Liver (tissue), 8 donors: ENCODE measurements at regions not wholly inside any gene's neighbourhood (a gene's known extent, or its start where the extent isn't known, plus 50 kb on each side); places are given as distances from the start of the nearest gene placed in this dataset.

ENCODE experiments used
- DNase-seq: peaks from one replicate; pipeline ENCODE4 v3.0.0-alpha.2; 2017; ENCODE audit warnings: low spot score
- H3K27ac ChIP-seq, 2 donors: one replicate each; pipeline ENCODE4 v1.7.0; 2013; ENCODE audit warnings: inconsistent platforms in 2 of 2, low read length in 2 of 2, control low read depth in 1 of 2, low read depth in 1 of 2, mild to moderate bottlenecking in 1 of 2
- H3K27me3 ChIP-seq, 4 donors: one replicate each; pipeline versions ENCODE4 v1.6.1 to v1.7.0; 2013; ENCODE audit warnings: low read length in 3 of 4, inconsistent platforms in 1 of 4, mild to moderate bottlenecking in 1 of 4, moderate library complexity in 1 of 4; ENCODE audit not compliant: control insufficient read depth in 4 of 4, insufficient read depth in 4 of 4
- H3K36me3 ChIP-seq, 4 donors: one replicate each; pipeline versions ENCODE4 v1.6.1 to v1.7.0; 2013; ENCODE audit warnings: low read length in 3 of 4, mild to moderate bottlenecking in 3 of 4, low read depth in 1 of 4, moderate library complexity in 1 of 4; ENCODE audit not compliant: control insufficient read depth in 4 of 4, insufficient read depth in 3 of 4
- H3K4me1 ChIP-seq, 4 donors: one replicate each; pipeline versions ENCODE4 v1.6.1 to v1.7.0; 2013; ENCODE audit warnings: low read length in 3 of 4, mild to moderate bottlenecking in 3 of 4, moderate library complexity in 1 of 4; ENCODE audit not compliant: control insufficient read depth in 4 of 4, insufficient read depth in 4 of 4
- H3K4me3 ChIP-seq, 3 donors: one replicate each; pipeline versions ENCODE4 v1.6.1 to v1.7.0; 2013; ENCODE audit warnings: low read length in 3 of 3, control low read depth in 1 of 3, low read depth in 1 of 3, mild to moderate bottlenecking in 1 of 3
- H3K9ac ChIP-seq, 2 donors: one replicate each; pipeline ENCODE4 v1.7.0; 2013; ENCODE audit warnings: low read length in 2 of 2, mild to moderate bottlenecking in 2 of 2, moderate library complexity in 2 of 2, control low read depth in 1 of 2, low read depth in 1 of 2
- H3K9me3 ChIP-seq, 4 donors: one replicate each; pipeline versions ENCODE4 v1.6.1 to v1.7.0; 2013; ENCODE audit warnings: low read length in 3 of 4; ENCODE audit not compliant: control insufficient read depth in 4 of 4
- EGR1 ChIP-seq, 2 donors: IDR thresholded peaks; 2 replicates each; pipeline ENCODE4 v1.6.1; 2016 to 2018; ENCODE audit warnings: antibody characterized with exemption in 2 of 2, low read depth in 2 of 2
- FOXA1 ChIP-seq: IDR thresholded peaks from 2 replicates; pipeline ENCODE4 v1.6.1; 2016; ENCODE audit warnings: antibody characterized with exemption
- FOXA2 ChIP-seq: IDR thresholded peaks from 2 replicates; pipeline ENCODE4 v1.6.1; 2016; ENCODE audit warnings: antibody characterized with exemption
- GABPA ChIP-seq, 2 donors: IDR thresholded peaks in 1 of 2; conservative IDR thresholded peaks in 1 of 2; 2 replicates each; pipeline ENCODE4 v1.6.1; 2016; ENCODE audit warnings: antibody characterized with exemption in 2 of 2, mild to moderate bottlenecking in 1 of 2, moderate library complexity in 1 of 2
- HNF4A ChIP-seq, 2 donors: conservative IDR thresholded peaks; 2 replicates each; pipeline ENCODE4 v1.6.1; 2016; ENCODE audit warnings: antibody characterized with exemption in 2 of 2, mild to moderate bottlenecking in 2 of 2
- HNF4G ChIP-seq: IDR thresholded peaks from 2 replicates; pipeline ENCODE4 v1.6.1; 2016; ENCODE audit warnings: antibody characterized with exemption
- JUND ChIP-seq, 2 donors: IDR thresholded peaks; 2 replicates each; pipeline ENCODE4 v1.6.1; 2016; ENCODE audit warnings: antibody characterized with exemption in 2 of 2
- NR2F2 ChIP-seq: IDR thresholded peaks from 2 replicates; pipeline ENCODE4 v1.6.1; 2016; ENCODE audit warnings: antibody characterized with exemption
- RAD21 ChIP-seq, 2 donors: IDR thresholded peaks; 2 replicates each; pipeline ENCODE4 v1.6.1; 2016; ENCODE audit warnings: antibody characterized with exemption in 2 of 2, mild to moderate bottlenecking in 2 of 2
- RXRA ChIP-seq, 2 donors: IDR thresholded peaks; 2 replicates each; pipeline ENCODE4 v1.6.1; 2017 to 2018; ENCODE audit warnings: antibody characterized with exemption in 2 of 2, mild to moderate bottlenecking in 1 of 2
- SP1 ChIP-seq: IDR thresholded peaks from 2 replicates; pipeline ENCODE4 v1.6.1; 2018; ENCODE audit warnings: antibody characterized with exemption, mild to moderate bottlenecking
- TAF1 ChIP-seq: conservative IDR thresholded peaks from 2 replicates; pipeline ENCODE4 v1.6.1; 2016; ENCODE audit warnings: antibody characterized with exemption, mild to moderate bottlenecking
- YY1 ChIP-seq: IDR thresholded peaks from 2 replicates; pipeline ENCODE4 v1.6.1; 2016; ENCODE audit warnings: antibody characterized with exemption, mild to moderate bottlenecking
- WGBS: extraction: QIAGEN DNeasy Blood & Tissue Kit; methylation state at CpG from one replicate; pipeline ENCODE4 v1.1.7; 2013; 5-methylcytosine and 5-hydroxymethylcytosine counted together
- TF ChIP-seq, protein P1 (sequence below): fragments of 150-350 bp; IDR thresholded peaks from 2 replicates; pipeline ENCODE4 v1.5.1; 2017; ENCODE audit warnings: improper control_type of control experiment, low read depth, low read length; ENCODE audit not compliant: missing input control
- TF ChIP-seq, protein P2 (sequence below): IDR thresholded peaks from 2 replicates; pipeline ENCODE4 v1.6.1; 2016; ENCODE audit warnings: antibody characterized with exemption
- TF ChIP-seq, protein P3 (sequence below): IDR thresholded peaks from 2 replicates; pipeline ENCODE4 v1.6.1; 2016; ENCODE audit warnings: antibody characterized with exemption, mild to moderate bottlenecking
- TF ChIP-seq, protein P4 (sequence below): IDR thresholded peaks from 2 replicates; pipeline ENCODE4 v1.6.1; 2016; ENCODE audit warnings: antibody characterized with exemption
- TF ChIP-seq, protein P5 (sequence below): IDR thresholded peaks from 2 replicates; pipeline ENCODE4 v1.6.1; 2016; ENCODE audit warnings: antibody characterized with exemption
- donor health status: healthy.
- donor health status: healthy.
- donor health status: healthy.
- donor health status: healthy.
- donor health status: healthy.

DNA sequence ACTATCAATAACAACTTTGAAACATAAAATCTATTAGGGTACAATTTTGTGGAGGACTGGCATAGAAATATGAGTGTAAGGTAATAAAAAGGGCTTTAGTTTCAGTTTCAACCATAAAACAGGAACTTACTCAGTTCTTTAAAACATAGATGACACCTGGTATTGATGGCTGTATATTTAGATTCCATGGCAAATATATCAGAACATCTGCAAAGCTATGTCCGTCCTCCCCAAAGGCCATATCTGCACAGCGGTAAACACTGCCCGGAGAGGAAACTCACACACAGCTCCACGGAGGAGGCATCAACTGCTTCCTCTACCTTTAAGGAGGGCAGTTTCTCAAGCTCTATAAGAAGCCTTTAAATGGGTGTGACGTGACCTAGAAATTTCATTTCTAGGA, 993.3 kb downstream of the BRD1 start (continued):
- no peak for TF ChIP-seq SP1
- no peak for TF ChIP-seq GABPA (IDR thresholded peaks at IDR 0.05 in 1 of 2, conservative IDR thresholded peaks at IDR 0.05 in 1 of 2)
- TF ChIP-seq HNF4G = no peak
- TF ChIP-seq YY1 = no peak
- TF ChIP-seq, protein P1, sequence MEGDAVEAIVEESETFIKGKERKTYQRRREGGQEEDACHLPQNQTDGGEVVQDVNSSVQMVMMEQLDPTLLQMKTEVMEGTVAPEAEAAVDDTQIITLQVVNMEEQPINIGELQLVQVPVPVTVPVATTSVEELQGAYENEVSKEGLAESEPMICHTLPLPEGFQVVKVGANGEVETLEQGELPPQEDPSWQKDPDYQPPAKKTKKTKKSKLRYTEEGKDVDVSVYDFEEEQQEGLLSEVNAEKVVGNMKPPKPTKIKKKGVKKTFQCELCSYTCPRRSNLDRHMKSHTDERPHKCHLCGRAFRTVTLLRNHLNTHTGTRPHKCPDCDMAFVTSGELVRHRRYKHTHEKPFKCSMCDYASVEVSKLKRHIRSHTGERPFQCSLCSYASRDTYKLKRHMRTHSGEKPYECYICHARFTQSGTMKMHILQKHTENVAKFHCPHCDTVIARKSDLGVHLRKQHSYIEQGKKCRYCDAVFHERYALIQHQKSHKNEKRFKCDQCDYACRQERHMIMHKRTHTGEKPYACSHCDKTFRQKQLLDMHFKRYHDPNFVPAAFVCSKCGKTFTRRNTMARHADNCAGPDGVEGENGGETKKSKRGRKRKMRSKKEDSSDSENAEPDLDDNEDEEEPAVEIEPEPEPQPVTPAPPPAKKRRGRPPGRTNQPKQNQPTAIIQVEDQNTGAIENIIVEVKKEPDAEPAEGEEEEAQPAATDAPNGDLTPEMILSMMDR = no peak
- no peak for TF ChIP-seq FOXA2
- TF ChIP-seq, protein P2, sequence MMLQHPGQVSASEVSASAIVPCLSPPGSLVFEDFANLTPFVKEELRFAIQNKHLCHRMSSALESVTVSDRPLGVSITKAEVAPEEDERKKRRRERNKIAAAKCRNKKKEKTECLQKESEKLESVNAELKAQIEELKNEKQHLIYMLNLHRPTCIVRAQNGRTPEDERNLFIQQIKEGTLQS = no peak
- no peak for TF ChIP-seq JUND (IDR thresholded peaks at IDR 0.05)
- no peak for TF ChIP-seq FOXA1

DNA sequence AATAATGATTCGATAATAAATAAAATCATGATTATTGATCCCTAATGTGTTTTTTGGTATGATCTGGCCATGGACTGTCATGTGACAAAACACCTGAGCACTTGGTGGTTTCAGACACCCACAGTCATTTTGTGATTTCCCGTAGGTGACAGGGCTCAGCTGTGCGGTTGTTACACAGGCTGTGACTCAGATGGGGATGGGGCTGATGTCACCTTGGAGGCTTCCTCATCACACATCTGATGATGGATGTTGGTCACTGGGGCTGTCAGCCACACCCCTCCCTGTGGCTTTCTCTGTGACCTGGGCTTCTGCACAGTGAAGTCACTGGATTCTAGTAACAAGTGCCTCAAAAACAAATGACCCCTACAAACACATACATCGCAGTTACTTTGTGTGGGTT, 995.1 kb downstream of the BRD1 start:
- Histone ChIP-seq H3K9ac (no peak overlapping the region), H3K4me3 (no peak overlapping the region), H3K9me3 (peaks cover 0 to 6% (median under 1%) of the 10 kb centered on the region in 4 donors), H3K27me3 (peaks cover 0 to 2% (median 0%) of the 10 kb centered on the region in 4 donors), H3K36me3 (no peaks in the 10 kb centered on the region), H3K27ac (no peak overlapping the region), H3K4me1 (no peaks in the 10 kb centered on the region)
- no peak for DNase-seq
- WGBS = 91% methylated on average over 4 of the region's 4 CpGs
- no peak for TF ChIP-seq FOXA2
- no peak for TF ChIP-seq HNF4A (conservative IDR thresholded peaks at IDR 0.05)
- TF ChIP-seq EGR1 (IDR thresholded peaks at IDR 0.05; ENCODE audit: low read depth in 2 of 2) = no peak
- TF ChIP-seq NR2F2 = no peak
- TF ChIP-seq RAD21 (IDR thresholded peaks at IDR 0.05) = no peak
- TF ChIP-seq TAF1 = no peak
- TF ChIP-seq, protein P3, sequence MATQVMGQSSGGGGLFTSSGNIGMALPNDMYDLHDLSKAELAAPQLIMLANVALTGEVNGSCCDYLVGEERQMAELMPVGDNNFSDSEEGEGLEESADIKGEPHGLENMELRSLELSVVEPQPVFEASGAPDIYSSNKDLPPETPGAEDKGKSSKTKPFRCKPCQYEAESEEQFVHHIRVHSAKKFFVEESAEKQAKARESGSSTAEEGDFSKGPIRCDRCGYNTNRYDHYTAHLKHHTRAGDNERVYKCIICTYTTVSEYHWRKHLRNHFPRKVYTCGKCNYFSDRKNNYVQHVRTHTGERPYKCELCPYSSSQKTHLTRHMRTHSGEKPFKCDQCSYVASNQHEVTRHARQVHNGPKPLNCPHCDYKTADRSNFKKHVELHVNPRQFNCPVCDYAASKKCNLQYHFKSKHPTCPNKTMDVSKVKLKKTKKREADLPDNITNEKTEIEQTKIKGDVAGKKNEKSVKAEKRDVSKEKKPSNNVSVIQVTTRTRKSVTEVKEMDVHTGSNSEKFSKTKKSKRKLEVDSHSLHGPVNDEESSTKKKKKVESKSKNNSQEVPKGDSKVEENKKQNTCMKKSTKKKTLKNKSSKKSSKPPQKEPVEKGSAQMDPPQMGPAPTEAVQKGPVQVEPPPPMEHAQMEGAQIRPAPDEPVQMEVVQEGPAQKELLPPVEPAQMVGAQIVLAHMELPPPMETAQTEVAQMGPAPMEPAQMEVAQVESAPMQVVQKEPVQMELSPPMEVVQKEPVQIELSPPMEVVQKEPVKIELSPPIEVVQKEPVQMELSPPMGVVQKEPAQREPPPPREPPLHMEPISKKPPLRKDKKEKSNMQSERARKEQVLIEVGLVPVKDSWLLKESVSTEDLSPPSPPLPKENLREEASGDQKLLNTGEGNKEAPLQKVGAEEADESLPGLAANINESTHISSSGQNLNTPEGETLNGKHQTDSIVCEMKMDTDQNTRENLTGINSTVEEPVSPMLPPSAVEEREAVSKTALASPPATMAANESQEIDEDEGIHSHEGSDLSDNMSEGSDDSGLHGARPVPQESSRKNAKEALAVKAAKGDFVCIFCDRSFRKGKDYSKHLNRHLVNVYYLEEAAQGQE = no peak
- no peak for TF ChIP-seq HNF4G
- TF ChIP-seq GABPA (IDR thresholded peaks at IDR 0.05 in 1 of 2, conservative IDR thresholded peaks at IDR 0.05 in 1 of 2) = no peak
- TF ChIP-seq, protein P1 = no peak
- TF ChIP-seq SP1 = no peak
- no peak for TF ChIP-seq JUND (IDR thresholded peaks at IDR 0.05)
- TF ChIP-seq YY1 = no peak
- TF ChIP-seq, protein P4, sequence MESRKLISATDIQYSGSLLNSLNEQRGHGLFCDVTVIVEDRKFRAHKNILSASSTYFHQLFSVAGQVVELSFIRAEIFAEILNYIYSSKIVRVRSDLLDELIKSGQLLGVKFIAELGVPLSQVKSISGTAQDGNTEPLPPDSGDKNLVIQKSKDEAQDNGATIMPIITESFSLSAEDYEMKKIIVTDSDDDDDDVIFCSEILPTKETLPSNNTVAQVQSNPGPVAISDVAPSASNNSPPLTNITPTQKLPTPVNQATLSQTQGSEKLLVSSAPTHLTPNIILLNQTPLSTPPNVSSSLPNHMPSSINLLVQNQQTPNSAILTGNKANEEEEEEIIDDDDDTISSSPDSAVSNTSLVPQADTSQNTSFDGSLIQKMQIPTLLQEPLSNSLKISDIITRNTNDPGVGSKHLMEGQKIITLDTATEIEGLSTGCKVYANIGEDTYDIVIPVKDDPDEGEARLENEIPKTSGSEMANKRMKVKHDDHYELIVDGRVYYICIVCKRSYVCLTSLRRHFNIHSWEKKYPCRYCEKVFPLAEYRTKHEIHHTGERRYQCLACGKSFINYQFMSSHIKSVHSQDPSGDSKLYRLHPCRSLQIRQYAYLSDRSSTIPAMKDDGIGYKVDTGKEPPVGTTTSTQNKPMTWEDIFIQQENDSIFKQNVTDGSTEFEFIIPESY = no peak
- no peak for TF ChIP-seq RXRA (IDR thresholded peaks at IDR 0.05)
- TF ChIP-seq FOXA1 = no peak
- TF ChIP-seq, protein P5, sequence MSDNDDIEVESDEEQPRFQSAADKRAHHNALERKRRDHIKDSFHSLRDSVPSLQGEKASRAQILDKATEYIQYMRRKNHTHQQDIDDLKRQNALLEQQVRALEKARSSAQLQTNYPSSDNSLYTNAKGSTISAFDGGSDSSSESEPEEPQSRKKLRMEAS = no peak
- TF ChIP-seq, protein P2 = no peak
